NCI-H1092 treated with DMSO at 0.1 percent for 48 hours (cell line): ENCODE measurements at regions not wholly inside any gene's neighbourhood (a gene's known extent, or its start where the extent isn't known, plus 50 kb on each side); places are given as distances from the start of the nearest gene placed in this dataset.

Experiments
- DNase-seq: peaks from one replicate; lab custom pipeline; 2025; lab: John Stamatoyannopoulos, UW

DNA sequence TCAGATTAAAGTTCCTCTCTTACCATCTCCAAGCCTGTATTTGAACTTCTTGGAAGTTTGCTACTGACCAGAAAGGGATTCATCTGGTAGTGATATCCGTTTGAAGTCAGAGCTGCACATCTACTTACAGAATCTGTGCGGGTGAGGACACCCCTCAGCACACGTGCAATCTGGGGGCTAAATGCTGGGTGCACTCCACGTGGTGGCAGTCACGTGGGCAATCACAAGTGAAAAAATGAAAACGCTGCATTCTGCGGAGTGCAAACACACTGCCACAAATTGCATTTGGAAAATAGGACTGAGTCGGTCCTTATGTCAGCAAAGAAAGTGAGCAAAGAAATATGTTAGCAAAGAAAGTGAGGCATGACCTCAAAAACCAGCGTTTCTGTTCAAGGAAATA lies 76.1 kb upstream of the GYPC start:
- DNase-seq, result no peak

DNA sequence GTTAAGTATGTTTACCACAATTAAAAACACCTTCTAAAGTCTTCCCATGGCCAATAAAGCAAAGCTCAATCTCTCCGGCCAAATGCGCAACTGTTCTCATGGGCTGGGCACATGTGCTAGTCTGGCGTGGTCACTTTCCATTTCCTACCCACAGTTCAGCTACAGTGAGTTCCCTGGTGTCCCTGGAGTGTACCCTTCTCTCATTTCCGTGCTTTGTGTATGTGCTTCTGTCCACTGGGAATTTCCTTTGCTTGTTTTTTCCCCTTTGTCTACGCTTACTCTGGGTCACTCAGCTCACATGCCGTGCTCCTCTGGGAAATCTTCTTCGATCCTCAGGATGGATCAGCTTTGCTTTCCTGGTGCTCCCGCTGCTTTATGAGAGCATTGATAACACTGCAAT lies 69.6 kb upstream of the GYPC start:
- no peak for DNase-seq

- no peak for DNase-seq
These were observed 56.9 kb upstream of the GYPC start for GRCh38 chr2:126599062-126599461.

- no peak for DNase-seq
These were observed 55.2 kb upstream of the GYPC start for GRCh38 chr2:126600742-126601141.

GRCh38 chr2:126602334-126602733 lies 53.6 kb upstream of the GYPC start:
- no peak for DNase-seq
